Epidermal melanocyte (primary cell): ENCODE measurements at regions not wholly inside any gene's neighbourhood (a gene's known extent, or its start where the extent isn't known, plus 50 kb on each side); places are given as distances from the start of the nearest gene placed in this dataset.
"Not testable (repeated sequence)": the region's sequence is repeated elsewhere in the genome, so short reads cannot be mapped to it uniquely, and the experiment has no call there.

ENCODE experiments used
- DNase-seq: peaks from one replicate; pipeline ENCODE4 v3.0.0; 2011; ENCODE audit warnings: low spot score; ENCODE audit not compliant: insufficient read length

- DNase-seq: no peak
Measured at GRCh38 chr9:124124729-124125650, 113.4 kb downstream of the LHX2 start.

- no peak for DNase-seq
Measured at GRCh38 chr9:124125651-124125977, 114.0 kb downstream of the LHX2 start.

- peak; percentile 33 for DNase-seq
Measured at GRCh38 chr9:124126648-124127646, 115.4 kb downstream of the LHX2 start.

GRCh38 chr9:124128568-124129166 lies 117.1 kb downstream of the LHX2 start:
- no peak for DNase-seq

- DNase-seq: no peak
Measured at GRCh38 chr9:124130277-124131075, 118.9 kb downstream of the LHX2 start.

- DNase-seq: not testable (repeated sequence)
Measured at GRCh38 chr9:124131518-124131917, 120.0 kb downstream of the LHX2 start.

- no peak for DNase-seq
Measured at GRCh38 chr9:124132671-124133147, 121.1 kb downstream of the LHX2 start.

- DNase-seq: no peak
Measured at GRCh38 chr9:124133727-124134126, 122.2 kb downstream of the LHX2 start.

GRCh38 chr9:124134526-124134925 lies 123.0 kb downstream of the LHX2 start:
- DNase-seq: no peak

GRCh38 chr9:124135813-124136365 lies 121.9 kb upstream of the NEK6 start:
- DNase-seq: no peak

- DNase-seq: no peak
Measured at GRCh38 chr9:124137009-124137943, 120.5 kb upstream of the NEK6 start.

GRCh38 chr9:124137944-124138335 lies 119.8 kb upstream of the NEK6 start:
- no peak for DNase-seq

GRCh38 chr9:124139001-124139400 lies 118.7 kb upstream of the NEK6 start:
- no peak for DNase-seq

- no peak for DNase-seq
Measured at GRCh38 chr9:124140941-124141568, 116.7 kb upstream of the NEK6 start.

- not testable (repeated sequence) for DNase-seq
Measured at GRCh38 chr9:124144561-124145123, 113.1 kb upstream of the NEK6 start.

GRCh38 chr9:124146031-124146561 lies 111.7 kb upstream of the NEK6 start:
- no peak for DNase-seq

GRCh38 chr9:124149992-124150391 lies 107.8 kb upstream of the NEK6 start:
- no peak for DNase-seq

- no peak for DNase-seq
Measured at GRCh38 chr9:124163760-124164255, 93.9 kb upstream of the NEK6 start.
